GM12873 (cell line): ENCODE measurements at regions not wholly inside any gene's neighbourhood (a gene's known extent, or its start where the extent isn't known, plus 50 kb on each side); places are given as distances from the start of the nearest gene placed in this dataset.

ENCODE experiments used
- TF ChIP-seq, protein P1 (sequence below): IDR thresholded peaks from 2 replicates; pipeline ENCODE4 v1.5.1; 2012; ENCODE audit warnings: low read depth, mild to moderate bottlenecking, moderate library complexity, low read length, control low read depth; ENCODE audit not compliant: insufficient read depth; ENCODE audit errors: missing control alignments

DNA sequence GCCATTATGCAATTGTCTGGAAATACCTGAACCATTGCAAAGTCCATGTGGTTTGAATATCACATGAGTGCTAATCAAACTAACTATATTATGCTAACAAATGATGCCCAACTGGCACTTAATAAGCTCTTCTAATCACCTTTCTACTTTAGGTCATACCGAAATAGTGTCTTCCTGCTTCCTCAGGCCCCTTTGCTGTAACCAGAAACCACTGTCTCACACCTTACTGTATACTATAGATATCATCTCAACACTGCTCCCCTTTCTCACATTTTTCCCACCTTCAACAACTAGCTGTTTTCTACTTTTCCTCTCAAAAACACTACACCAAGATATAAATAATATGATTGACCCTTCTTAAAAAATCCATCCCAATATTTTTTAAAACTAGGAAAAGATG lies 633.9 kb downstream of the BCL11A start:
- TF ChIP-seq, protein P1, sequence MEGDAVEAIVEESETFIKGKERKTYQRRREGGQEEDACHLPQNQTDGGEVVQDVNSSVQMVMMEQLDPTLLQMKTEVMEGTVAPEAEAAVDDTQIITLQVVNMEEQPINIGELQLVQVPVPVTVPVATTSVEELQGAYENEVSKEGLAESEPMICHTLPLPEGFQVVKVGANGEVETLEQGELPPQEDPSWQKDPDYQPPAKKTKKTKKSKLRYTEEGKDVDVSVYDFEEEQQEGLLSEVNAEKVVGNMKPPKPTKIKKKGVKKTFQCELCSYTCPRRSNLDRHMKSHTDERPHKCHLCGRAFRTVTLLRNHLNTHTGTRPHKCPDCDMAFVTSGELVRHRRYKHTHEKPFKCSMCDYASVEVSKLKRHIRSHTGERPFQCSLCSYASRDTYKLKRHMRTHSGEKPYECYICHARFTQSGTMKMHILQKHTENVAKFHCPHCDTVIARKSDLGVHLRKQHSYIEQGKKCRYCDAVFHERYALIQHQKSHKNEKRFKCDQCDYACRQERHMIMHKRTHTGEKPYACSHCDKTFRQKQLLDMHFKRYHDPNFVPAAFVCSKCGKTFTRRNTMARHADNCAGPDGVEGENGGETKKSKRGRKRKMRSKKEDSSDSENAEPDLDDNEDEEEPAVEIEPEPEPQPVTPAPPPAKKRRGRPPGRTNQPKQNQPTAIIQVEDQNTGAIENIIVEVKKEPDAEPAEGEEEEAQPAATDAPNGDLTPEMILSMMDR, result no peak

DNA sequence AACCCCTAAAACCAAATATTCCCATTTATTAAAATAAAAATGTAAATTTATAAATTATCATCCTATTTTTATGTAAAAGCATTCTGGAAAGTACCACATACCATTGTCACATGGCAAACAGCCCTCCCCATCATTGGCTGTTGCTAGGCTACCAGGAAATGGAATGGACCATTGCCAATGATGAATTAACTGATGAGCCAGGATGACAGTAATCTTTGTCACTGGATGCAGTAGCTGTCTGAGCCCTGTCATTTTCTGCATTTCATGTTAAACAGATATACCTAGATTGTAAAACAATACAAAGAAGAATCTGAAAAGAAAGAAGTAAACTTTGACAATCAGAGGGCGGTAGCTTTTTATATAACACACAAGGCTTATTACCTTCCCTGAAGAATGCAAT lies 641.4 kb downstream of the BCL11A start:
- TF ChIP-seq, protein P1, result no peak

DNA sequence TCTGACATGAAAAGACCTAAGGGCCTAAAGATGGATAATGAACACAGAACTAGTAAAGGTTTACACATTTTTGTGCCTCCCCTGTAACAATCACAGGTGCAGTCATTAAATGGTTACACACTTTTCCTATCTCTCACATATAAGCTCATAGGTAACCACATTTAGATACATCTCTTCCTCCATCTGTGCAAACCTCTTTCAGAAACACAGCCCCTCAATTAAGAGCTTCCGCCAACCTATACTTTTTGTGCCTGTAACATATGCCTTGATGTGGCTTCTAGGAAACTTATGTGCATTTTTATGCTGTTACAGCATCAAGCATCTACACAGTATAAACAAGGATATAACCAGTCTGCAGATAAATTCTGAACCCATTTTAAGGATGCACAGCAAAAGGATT lies 643.3 kb downstream of the BCL11A start:
- TF ChIP-seq, protein P1, result no peak

DNA sequence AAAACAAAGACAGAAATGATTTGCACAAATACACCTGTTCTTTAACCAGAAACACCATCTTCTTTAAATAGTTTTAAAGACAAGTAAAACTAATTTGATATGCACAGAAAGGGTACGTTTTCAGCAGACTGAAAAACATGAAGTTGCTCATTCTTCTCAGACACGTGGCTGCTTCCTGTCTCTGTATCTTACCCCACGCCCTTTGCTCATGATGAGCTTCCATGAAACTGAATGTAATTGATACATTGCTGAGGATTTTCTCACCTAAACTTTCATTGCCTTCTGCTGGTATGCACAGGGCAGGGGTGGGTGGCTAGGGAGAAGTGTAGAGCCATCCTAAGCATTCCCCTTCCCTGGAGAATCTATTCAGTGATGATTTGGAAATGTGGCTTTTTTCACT lies 644.3 kb downstream of the BCL11A start:
- TF ChIP-seq, protein P1, result no peak

DNA sequence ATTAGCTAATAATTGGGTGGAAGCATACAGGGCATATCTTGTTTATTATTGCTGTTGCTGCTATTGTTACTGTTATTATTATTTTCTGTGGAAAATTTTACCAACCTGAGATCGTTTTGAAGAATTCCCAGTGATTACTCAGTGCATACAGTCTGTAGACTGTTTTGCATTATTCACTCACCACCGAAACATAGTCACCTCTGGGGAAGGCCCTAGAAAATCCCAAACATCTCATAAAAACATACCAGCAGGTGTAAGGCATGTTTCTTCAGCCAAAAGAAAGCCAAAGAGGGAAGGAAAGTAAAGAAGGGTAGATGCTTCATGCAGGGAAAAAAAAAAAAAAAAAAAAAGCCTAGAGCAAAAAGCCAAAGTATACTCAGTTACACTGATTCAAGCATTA lies 647.7 kb downstream of the BCL11A start:
- TF ChIP-seq, protein P1, result no peak

DNA sequence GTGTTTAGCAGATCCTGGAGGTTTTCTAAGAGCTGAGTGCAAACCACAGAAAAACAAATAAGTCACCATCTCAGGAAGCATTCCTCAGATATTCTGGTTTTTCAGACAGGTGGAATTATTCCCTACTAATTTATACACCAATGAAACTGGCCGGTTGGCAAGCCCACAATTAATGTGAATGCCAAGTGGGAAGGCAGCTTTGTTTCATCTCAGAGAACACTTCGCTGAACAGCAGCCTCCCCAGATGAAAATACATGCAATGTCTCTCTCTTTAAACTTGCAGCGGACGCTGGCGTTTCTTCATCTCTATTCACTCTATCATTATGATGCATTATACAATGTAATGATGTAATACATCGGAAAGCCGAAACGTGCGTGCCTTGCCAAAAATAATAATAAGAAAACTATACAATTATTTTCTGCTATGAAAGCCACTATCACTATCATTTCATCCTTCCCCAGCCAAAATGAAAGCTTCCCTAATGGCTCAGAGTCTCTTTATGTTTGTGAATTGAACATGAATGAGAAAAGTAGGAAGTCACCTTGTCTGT lies 649.4 kb downstream of the BCL11A start:
- TF ChIP-seq, protein P1, result no peak

DNA sequence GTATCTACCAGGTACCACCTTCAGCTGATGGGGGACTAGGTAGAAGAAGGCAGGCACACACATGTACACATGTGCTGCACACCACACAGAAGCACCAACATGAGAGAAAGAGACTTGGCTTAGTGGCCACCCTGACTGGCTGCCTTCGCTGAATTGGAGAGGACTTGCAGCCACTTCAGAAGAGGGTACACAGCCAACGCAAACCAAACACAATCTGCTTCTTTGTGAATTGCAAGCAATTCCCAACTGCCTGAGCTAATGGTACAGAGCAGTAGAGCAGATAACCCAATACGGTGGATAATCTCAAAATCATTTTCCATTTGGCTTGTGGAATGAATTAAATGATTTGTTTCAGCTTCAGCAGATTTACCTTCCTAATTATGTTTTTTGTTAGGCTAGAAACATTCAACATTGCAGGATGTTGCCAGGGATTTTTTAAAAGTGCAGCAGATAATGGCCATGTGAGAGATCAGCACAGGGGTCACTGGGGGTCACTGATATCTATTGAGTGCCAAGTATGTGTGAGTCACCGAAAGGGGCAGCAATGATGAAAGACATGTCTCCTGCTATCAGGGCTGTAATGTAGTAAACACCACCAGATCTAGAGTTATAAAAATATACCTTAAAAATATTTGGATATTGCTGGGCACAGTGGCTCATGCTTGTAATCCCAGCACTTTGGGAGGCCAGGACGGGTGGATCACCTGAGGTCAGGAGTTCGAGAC lies 652.6 kb downstream of the BCL11A start:
- TF ChIP-seq, protein P1, result no peak
